GM23248 (cell line): ENCODE measurements at regions not wholly inside any gene's neighbourhood (a gene's known extent, or its start where the extent isn't known, plus 50 kb on each side); places are given as distances from the start of the nearest gene placed in this dataset.

ENCODE experiments used
- EZH2 ChIP-seq: fragments of 200-600 bp; sonication (generic); IDR thresholded peaks from 2 replicates; pipeline ENCODE4 v1.6.1; 2018; ENCODE audit warnings: antibody characterized with exemption, mild to moderate bottlenecking; ENCODE audit not compliant: insufficient read depth, poor library complexity, severe bottlenecking
- EZH2phosphoT487 ChIP-seq: fragments of 200-600 bp; sonication (generic); IDR thresholded peaks from 2 replicates; pipeline ENCODE4 v1.6.1; 2018; ENCODE audit warnings: antibody characterized with exemption, moderate library complexity, mild to moderate bottlenecking, low read depth; ENCODE audit not compliant: insufficient read depth

DNA sequence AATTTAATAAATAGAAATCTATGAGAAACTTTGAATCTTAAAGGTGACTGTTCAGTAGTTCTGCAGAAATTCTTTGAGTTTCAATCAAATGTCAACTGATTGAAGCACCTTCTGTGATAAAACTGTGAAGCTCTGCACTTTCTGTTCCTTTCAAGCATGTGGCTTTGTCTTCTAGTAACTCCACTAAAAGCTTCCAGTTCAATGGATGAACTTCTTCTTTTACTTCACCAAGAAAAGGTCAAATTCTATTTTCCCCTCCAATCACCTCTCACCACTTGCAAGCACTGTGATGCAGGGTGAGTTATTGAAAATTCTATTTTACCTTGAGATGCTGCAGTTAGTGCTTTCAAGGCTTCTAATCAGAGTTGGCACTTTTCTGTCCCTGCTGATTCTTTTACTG is 515.3 kb upstream of the B3GALT2 start:
- TF ChIP-seq EZH2 (no peak), EZH2phosphoT487 (no peak)
